Activated CD8-positive, alpha-beta memory T cell treated with anti-CD3 and anti-CD28 coated beads, Interleukin-2, amount 50 U/mL, for 4 hours (primary cell): ENCODE measurements at regions not wholly inside any gene's neighbourhood (a gene's known extent, or its start where the extent isn't known, plus 50 kb on each side); places are given as distances from the start of the nearest gene placed in this dataset.

Source experiments
- DNase-seq: peaks from one replicate; pipeline ENCODE4 v3.0.0-alpha.2; 2020

DNA sequence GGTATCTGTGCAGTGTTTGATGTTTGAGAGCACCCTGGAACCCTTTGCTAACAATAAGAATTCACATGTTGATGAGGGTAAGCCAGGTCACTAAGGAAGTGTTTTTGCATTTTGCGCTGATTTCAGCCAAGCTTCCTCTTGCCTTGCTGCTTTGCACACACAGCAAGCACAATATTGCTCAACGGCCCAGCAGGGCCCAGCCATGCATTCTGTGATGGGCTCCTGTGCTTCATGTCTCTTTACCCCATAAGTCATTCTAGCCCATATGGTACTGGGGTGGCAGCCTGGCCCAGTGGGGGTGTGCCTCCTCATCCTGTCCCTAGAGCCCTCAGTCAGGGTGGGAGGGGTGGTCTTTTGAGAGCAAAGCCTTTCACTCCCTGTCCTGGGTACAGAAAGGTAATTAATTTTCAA is 481.3 kb downstream of the GADD45G start:
- DNase-seq, result no peak

DNA sequence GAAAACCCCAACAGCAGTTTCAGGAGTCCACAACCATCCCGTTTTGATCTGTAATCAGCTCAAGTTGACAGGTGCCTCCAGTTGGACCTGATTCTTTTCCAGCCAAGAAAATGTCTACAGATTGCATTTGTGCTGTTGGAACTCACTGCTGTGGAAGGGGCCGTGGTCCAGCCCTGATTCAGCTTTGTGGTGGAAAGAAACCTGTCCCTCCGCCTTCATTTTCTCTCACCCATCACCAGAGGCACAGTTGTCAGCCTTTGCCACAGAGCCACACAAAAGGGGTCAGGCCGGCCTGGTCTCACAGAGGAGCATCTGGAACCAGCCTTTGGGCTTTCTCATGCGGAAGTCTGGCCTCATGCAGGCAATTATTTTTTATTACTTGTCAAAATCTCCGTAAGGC is 483.6 kb downstream of the GADD45G start:
- DNase-seq, result no peak

DNA sequence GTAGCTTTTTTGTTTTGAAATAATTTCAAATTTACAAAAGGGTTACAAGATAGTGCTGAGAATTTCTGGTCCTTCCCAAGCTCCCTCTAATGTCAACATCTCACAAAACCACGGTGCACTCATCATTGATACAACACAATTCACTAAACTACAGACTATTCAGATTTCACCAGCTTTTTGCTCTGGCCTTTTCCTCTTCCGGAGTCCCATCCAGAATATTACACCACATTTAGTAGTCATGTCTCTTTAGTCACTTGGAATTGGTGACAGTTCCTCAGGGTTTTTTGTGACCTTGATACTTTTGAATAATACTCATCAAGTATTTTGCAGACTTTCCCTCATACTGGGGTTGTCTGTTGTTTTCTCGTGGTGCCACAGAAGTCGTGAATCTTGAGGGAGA is 484.0 kb downstream of the GADD45G start:
- no peak for DNase-seq

- no peak for DNase-seq
Measured at GRCh38 chr9:90090997-90091396, 486.2 kb downstream of the GADD45G start.

DNA sequence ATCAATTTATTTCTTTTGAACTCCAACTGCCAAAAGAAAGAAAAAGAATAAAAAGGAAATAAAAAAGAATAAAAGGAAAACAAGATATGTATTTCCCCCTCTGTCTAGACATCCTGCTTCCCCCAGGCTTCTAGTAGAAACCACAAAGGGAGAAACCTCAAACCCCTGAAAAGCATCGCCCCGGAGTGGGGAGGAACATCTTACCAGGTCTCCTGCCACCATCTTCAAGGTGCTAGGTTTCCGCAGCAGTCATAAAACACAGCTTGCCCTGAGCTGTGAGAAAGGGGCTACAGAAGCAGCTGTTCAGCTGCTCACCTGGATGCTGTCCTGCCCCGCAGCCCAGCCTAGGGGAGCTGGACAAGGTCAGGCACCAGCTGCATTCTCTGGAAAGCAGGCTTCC is 487.7 kb downstream of the GADD45G start:
- DNase-seq, result no peak

DNA sequence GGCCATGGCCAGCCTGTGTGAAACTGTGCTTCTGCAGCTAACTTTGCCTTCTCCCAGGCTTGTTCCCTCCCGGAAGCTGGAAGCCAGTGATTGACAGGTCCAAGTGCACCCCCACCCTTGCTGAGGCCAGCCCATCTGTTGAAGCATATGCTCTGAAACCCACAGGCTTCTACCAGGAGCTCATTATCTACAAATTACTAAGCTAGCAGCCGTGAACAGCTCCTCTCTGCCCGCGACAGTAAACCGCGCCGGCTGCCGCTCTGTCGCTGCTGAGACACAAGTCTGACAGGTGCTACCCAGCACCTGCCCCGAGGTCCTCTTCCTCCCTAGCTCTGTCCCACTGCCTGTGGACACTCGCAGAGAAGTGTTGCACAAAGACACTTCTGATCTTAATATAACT is 490.9 kb downstream of the GADD45G start:
- DNase-seq, result no peak

GRCh38 chr9:90097237-90097636 is 492.4 kb downstream of the GADD45G start:
- no peak for DNase-seq

GRCh38 chr9:90098408-90098807 is 493.6 kb downstream of the GADD45G start:
- no peak for DNase-seq

DNA sequence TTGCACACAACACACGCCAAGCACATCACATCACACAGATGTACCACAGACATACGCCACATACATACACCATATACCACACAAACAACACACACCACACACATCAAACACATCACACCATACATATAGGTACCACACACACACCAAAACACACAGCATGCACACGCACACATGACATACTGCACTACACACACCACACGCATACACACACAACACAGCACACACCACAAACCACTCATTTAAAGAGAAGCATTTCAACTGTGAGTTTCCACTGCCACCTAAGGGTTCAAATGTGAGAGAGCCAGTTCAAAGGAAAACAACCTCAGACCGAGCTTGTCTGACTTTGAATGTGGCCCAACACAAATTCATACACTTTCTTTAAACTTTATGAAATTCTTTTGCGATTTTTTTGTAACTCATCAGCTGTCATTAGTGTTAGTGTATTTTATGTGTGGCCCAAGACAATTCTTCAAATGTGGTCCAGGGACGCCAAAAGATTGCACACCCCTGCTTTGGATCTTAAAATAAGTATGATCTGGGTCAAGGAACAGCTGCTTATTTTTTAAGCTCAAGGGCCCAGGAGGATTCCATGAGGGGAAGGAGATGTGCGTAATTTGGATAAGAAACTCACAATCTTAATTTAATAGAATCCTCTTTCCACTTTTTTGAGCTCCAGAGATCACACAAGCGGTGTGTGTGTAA is 494.6 kb downstream of the GADD45G start:
- no peak for DNase-seq

GRCh38 chr9:90100014-90100413 is 495.2 kb downstream of the GADD45G start:
- no peak for DNase-seq

DNA sequence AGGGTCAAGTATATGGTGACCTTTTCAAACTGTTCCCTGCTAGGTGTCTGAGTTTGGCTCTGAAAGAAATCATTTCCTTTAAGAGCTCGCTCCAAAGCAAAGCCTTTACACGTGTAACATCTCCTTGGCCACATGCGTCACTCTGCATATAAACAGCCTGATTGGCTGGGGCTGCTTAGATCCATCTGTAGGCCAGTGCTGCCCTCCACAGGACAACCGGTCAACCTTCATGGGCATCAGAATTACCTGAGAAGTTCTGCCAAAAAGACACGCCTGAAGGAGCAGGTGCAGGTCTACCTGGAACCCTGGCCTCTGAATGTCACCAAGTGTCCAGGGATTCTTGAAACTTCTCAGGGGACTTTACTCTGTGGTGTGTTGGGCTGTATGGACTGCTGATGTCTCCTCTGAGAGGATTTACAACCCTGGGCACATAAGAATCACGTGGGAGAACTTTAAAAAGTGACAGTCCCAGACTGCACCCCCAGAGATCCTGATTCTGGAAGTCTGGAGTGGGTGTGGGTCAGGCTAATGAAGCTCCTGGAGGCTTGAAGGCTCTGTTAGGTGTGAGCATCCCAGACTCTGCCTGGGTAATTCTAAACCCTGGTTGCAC is 497.6 kb downstream of the GADD45G start:
- peak; percentile 67 for DNase-seq

DNA sequence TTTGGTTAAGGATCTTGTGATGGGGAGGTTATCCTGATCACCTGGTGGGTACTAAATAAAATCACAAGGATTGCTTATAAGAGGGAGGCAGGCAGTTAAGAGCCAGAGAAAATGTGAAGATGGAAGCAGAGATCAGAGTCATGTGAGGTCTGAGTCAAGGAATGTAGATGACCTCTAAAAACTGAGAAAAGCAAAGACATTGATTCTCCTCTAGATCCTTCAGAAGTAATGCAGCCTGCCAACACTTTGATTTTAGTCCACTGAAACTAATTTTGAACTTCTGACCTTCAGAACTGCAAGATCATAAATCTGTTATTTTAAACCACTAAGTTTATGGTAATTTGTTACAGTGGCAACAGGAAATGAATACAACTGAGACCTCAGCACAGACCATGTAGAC is 499.0 kb downstream of the GADD45G start:
- no peak for DNase-seq

- no peak for DNase-seq
Measured at GRCh38 chr9:90105773-90106172, 501.0 kb downstream of the GADD45G start.

DNA sequence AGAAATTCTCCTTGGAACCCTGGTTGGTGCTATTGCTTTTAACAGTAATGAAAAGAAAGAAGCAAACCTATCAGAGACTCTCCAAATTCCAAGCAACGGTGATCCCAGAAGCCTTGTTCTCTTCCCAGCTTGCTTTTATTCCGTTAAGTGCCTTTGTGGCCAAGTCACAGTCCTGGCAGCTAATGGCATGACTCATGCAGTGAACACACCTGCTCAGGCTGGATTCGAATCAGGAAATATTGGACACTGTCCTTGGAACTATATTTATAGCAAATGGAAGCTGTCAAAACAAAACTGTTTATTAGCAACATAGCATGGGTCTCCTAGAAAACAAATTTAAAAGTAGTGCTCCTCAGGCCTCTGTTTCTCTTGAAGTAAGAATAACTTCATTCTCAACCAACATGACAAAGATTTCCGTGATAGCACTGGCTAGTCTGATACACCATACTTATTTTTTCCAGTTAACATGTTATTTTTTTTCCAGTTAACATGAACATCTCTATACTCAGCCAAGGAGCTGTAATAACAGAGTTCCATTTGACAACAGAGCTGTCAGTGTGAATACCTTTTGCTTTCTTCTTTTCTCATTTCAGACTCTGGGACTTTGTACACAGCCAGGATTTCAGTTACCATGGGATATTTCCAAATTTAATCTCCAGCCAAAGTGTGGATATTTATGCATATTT is 502.4 kb downstream of the GADD45G start:
- no peak for DNase-seq

DNA sequence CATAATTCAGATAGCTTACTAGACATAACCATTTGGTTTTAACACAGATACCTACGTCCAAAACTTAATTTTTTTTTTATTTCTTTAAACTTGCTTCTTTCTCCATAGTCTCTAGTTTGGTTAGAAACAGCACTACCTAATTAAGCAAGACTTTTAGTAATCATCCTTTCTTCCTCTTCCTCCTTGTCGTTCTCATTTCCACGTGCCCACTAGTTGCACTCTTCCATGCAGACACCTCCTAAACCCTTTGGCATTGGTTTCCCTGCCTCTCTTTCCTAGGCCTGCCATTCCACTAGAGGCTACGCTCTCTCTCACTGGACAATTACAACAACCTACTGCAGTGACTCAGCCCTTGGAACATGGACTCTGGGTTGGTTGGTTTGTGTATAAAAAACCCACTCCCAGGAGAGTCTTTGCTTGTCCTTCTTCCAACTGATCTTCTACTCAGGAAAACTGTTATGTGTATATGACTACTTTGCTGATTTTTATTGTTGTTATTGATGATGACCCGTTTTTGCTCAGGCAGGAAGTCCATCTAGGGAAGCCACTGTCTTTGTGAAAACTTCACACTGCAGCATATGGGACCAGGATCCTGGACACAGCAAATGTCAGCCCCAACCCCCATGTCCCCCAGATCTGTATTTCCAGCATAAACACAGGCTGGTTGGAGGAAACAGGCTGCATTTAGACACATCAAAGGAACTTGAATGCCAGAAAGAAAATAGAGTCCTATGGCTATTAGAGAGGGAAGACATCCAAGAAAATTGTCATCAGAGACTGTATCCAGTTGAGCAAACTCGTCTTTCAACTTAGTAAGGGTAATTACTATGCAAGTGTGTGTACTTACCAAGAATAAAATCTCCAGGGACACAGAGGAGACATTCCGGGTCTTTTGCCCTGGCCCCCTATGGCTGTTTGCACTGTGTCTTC is 503.2 kb downstream of the GADD45G start:
- DNase-seq, result no peak

DNA sequence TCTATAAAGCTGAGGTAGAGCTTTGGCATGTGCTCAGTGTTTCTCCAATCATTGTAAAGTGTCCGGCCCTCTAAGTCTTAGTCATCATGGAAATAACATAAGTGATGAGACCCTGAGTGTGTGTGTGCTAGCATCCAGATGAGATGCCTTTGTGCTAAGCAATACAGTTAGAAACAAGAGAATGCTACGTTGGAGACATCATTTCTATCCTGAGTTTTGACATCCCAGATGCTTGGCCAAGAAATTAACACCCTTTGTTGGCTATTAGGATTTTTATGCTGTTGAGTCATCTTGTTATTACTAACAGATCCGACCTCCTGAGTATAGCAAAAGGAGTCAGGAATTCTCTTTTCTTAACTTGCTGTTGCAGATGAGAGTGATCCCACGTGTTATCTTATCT is 508.0 kb downstream of the GADD45G start:
- no peak for DNase-seq

- DNase-seq, result no peak
Measured at GRCh38 chr9:90114641-90115425, 510.0 kb downstream of the GADD45G start.

- DNase-seq, result no peak
Measured at GRCh38 chr9:90121762-90122161, 517.0 kb downstream of the GADD45G start.

- DNase-seq, result no peak
Measured at GRCh38 chr9:90124961-90125360, 517.7 kb downstream of the DIRAS2 start.

DNA sequence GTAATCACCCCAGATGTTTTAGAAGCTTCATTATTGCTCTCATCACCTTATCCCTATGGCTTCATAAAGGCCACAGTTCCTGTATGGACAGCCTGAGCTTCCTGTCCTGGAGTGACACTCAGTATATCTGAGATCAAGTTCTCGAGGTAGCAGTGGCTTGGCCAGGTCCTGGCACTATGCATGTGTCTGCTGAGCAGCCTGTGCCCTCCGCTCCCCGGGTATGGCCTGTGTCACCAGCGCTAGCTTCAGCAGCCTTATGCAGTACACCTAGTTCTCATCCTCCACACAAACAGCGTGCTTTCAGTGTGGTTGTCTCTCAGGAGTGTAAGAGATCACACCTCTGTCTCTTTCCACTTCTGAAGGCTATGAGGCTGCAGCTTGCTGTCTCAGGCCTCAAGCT is 514.7 kb downstream of the DIRAS2 start:
- DNase-seq, result no peak

- no peak for DNase-seq
Measured at GRCh38 chr9:90128587-90129190, 513.9 kb downstream of the DIRAS2 start.

- no peak for DNase-seq
Measured at GRCh38 chr9:90129446-90129845, 513.2 kb downstream of the DIRAS2 start.
